ENCODE measurements at regions not wholly inside any gene's neighbourhood (a gene's known extent, or its start where the extent isn't known, plus 50 kb on each side); places are given as distances from the start of the nearest gene placed in this dataset.
A peak's percentile ranks its signal among the peaks of the same experiment; 100 is the strongest.
"Not testable (repeated sequence)": the region's sequence is repeated elsewhere in the genome, so short reads cannot be mapped to it uniquely, and the experiment has no call there.

DNA sequence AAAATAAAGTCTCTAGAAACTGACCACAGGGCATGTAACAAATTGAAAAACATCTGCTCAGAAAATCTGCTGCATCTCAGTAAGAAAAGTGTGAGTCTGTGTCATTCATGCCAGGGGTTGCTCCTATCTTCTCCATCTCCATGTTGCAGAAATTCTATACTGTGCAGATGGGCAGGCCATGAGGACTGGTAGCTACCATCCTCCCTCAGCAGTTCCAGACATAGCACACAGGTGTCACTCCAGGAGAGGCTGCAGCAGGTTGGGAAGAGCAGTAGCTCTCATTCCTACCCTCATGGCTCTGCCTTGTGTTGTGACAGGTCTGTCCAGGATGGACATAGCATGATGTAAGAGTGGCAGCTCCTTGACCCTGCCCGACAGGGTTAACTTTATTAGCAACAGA is 173.4 kb downstream of the NDUFS4 start:
- DNase-seq, result no peak

DNA sequence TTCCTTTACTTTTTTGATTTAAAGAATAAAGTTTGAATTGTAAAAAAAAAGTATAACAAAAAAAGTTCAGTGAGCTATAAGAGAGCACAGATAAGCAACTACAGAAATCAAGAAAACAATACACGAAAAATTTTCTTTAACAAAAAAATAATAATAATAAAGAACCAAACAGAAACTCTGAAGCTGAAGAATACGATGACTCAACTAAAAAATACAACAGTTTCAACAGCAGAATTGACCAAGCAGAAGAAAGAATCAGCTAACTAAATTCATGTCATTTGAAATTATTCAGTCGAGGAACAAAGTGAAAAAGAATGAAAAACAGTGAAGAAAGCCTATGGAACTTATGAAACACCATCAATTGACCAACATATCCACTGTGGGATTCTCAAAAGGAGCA is 177.7 kb downstream of the NDUFS4 start:
- no peak for DNase-seq

DNA sequence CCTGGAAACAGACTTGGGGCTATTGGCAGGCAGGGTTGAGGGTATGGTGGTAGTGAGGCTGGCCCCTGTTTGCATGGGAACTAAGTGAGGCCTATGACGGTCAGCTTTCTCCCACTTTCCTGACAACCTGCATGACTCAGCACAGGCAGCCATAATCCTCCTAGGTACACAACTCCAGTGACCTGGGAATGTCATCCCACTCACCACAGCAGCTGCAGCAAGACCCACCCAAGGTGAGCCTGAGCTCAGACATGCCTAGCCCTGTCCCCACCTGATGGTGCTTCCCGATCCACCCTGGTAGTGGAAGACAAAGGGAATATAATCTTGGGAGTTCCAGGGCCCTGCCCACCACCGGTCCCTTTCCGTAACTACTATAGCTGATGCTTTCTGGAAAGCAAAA is 178.7 kb downstream of the NDUFS4 start:
- DNase-seq, result no peak

DNA sequence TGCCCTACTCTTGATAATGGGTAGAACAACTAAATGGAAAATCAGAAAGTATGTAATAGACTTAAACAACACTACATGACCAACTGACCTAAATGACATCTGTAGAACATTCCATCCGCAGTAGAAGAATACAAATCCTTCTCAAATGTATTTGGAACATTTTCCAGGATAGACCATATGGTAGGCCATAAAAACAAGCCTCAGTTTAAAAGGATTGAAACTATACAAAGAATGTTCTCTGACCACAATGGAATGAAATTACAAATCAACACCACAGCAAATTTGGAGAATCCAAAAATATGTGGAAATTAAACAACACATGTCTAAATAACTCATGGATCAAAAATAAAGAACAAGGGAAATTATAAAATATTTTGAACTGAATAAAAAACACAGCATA is 189.2 kb downstream of the NDUFS4 start:
- no peak for DNase-seq

DNA sequence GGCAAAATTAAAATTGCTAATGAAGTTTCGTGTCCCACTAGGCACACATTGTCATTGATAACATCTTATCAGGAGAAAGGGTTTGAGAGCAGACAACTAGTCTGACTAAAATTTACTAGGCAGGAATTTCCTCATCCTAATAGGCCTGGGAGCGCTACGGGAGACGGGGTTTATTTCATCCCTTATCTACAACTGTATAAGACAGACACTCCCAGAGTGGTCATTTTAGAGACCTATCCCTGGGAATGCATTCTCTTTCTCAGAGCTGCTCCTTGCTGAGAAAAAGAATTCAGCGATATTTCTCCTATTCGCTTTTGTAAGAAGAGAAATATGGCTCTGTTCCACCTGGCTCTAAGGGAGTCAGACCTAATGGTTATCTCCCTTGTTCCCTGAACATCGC is 191.8 kb downstream of the NDUFS4 start:
- not testable (repeated sequence) for DNase-seq

DNA sequence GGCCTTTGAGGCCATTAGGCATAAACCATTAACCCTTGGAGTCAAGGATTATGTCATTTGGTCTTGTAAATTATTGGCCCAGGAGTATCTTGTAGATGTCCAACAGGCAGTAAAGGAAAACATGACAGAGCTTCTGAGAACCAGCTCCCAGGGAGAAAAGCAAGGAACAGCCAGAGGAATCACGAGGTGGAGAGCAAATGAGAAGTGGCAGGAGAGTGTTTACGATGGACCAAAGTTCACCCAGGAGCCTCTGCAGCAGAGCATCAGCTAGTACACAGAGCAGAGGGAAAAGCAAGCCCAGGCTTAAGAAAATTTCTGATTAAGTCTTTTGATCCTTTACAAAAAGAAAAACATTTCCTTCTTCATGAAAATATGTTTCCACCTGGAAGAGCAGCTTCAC is 206.2 kb downstream of the NDUFS4 start:
- DNase-seq, result no peak

DNA sequence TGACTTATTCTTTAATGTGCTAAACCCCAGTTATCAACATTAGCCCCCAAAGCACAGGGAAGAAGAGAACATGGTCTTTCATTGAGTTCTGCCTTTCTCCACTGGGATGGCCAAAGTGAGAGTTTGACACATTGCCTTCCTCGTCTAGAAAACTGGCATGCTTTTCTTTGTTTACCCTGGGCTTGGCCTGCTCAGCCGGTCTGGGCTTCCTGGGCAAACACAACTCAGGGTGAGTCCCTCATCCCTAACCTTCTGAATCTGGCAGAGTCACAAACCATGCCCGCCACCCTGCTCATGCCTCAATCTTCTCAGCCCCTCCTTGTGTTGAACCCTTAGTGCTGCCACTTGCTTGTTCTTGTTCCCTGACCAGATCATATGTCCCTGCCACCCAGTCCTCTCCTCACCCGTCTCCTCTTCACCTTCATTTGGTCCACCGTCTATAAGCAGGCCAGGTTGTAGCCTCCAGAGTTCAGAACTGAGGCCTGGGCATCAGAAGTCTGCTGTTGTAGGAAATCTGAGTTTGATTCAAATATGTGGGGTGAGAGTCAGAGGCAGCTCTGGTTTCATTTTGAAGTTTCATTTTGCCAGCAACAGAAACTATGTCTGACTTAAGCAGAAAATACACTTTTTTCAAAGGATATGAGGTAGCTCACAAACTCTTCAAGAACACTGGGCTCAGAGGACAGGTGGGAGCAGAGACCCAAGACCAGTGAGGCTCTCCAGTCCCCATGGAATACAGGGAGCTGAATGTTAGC is 217.6 kb downstream of the NDUFS4 start:
- peak; percentile 47 for DNase-seq

DNA sequence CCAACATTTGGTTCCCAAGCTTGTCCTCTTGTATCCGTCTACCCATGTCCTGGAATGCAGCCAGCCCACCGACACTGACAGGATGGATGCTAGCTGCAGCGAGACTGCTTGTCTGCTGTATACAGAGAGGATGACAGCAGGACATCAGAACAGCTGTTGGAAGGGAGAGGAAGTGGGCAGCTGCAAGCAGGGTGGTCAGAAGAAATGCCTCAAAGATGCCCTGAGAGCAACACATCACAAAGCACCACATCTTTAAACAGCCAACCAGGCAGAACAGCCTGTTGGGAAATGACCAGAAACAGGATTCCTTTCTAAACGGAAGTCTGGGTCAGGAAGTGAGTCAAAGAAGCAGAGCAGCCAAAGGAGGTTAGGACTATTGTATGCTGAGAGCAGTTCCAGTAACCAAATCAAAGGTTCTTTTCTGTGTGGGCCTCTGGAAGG is 219.1 kb downstream of the NDUFS4 start:
- DNase-seq, result peak; percentile 63

DNA sequence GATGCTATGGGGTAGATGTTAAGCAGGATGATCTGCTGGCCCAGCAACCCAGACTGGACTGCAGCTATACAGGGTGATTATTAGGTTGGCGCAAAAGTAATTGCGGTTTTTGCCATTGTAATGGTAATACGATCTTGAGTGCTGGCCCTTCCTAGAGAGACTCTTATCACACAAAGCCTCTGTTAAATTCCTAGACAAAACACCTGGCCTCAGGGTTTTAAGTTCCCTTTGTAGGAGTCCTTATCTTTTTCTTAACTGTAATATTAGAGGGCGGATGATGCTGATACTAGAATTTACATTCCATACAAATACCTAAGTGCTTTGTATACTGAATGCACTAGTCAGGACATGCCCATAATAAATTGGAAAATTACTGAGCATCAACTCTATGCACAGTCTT is 222.2 kb downstream of the NDUFS4 start:
- DNase-seq, result no peak

DNA sequence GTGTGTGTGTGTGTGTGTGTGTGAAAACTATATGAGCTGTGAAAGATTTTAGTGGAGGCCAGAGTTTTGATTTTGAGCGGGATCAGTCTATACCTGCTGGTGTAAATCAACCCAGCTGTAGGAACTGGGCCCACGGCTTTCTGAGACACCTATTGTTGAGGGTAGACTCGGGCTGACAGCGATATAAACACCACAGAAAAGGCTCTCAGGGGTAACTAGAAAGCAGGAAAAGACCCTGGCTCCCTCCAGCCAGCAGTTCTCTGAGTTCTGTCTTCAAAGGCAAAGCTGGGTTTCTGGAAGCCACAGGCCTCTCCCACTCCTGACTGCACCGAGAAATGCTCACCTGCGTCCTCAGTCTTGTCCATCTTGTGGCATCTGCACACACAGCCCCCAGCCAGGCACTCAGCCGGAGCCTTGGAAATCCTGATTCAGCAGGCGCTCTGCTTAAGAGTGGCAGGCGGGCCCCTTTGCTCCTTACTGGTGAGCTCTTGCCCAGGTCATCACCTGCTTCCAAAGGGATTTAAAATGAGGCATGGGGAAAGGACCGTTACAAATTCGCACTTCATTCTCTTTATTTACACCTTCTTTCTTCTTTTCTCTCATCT is 223.3 kb downstream of the NDUFS4 start:
- no peak for DNase-seq

DNA sequence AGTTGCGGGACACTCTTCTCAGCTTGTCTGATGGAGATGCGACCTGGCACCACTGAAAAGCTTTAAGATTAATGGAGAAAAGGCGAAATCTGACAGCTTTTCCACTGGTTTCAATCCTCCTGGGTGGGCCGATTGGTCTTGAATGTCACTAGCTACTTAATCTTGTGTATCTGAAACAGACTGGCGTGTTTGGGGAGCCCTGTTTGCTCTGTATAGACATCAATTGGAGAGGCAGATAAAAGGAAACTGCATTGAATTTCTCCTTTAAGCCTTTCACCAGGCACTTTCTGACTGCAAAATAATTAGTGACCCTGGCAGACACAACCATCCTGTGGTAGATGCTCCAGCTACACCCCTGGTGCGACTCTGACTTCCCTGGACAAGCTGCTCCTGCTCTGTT is 224.2 kb downstream of the NDUFS4 start:
- DNase-seq, result no peak

DNA sequence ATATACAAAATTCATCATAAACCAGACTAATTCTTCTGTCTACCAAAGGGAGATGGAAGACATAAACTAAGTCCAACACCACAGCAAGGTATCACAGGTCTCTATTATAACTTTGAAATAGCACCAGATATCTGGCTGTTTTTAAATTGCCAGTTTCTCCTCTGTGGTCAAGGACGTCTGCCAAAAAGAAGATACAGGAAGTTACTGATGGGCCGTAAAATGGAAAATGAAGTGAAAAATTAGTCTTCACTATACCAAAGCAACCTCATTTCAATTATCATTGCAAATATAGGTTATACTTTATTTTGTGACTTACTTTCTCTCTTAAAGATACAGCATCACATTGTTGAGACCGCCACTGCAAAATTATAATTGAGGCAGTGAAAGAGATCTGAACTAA is 225.5 kb downstream of the NDUFS4 start:
- no peak for DNase-seq

DNA sequence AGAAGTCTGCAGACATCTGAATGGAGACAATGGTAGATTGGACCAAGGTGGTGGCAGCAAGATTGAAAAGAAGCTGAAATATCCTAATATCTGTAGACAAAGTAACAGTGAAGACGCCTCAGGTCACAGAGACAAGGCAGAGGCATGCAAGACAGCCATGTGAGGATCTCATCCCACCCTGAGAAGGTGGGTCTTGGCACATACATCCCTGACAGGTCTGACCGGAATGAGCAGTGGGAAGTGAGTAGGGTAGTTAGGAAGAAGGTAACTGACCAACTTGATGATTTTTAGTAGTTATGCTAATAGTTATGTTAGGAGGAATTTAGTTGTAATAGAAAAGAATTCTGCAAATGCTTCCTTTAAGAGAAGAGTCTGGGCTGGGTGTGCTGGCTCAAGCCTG is 229.6 kb downstream of the NDUFS4 start:
- no peak for DNase-seq

DNA sequence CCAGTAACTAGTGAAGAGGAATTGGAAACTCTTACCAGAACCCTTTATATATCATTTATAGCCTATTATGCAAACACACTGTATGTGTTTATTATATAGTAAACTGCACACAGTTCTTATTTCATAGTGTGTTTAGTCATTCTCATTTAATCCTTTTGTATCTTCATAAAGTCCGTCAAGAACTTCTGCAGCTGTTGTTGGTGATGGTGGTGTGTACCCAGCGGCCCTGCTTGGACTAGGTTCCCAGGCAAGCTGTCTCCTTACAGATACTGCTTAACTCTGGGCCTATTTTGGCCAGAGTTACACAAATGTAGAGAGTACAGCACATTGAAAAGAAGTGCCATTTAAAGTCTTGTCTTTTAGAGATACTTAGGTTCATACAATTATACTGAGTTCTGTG is 231.9 kb downstream of the NDUFS4 start:
- no peak for DNase-seq

DNA sequence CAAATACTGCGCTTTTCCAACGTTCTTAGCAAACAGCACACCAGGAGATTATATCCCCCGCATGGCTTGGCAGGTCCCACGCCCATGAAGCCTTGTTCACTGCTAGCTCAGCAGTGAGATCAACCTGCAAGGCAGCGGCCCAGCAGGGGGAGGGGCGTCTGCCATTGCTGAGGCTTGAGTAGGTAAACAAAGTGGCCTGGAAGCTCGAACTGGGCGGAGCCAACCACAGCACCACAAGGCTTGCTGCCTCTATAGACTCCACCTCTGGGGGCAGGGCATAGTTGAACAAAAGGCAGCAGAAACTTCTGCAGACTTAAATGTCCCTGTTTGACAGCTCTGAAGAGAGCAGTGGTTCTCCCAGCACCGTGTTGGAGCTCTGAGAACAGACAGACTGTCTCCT is 239.2 kb downstream of the NDUFS4 start:
- DNase-seq, result not testable (repeated sequence)

DNA sequence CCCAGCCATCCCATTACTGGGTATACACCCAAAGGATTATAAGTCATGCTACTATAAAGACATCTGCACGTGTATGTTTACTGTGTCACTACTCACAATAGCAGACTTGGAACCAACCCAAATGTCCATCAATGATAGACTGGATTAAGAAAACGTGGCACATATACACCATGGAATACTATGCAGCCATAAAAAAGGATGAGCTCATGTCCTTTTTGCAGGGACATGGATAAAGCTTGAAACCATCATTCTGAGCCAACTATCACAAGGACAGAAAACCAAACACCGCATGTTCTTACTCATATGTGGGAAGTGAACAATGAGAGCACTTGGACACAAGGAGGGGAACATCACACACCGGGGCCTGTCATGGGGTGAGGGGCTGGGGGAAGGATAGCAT is 248.0 kb downstream of the NDUFS4 start:
- DNase-seq, result not testable (repeated sequence)

DNA sequence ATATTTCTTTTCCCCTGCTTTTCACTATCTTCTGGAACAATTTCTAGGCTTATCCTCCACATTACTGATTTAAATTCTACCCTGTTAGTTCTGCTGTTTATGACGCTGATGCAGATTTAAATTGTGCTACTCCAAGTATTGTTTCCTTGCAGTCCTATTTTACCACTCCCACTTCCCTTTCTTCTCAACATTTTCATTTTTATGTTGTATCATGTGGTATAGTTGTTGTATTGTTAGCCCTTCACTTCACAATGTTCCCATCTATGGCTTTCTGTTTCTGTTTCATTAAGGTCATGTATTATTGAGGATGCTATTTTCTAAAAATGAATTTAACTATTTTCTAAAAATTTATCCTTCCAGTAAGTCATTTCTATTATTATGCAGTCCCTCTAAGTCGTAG is 254.4 kb downstream of the NDUFS4 start:
- DNase-seq, result no peak

DNA sequence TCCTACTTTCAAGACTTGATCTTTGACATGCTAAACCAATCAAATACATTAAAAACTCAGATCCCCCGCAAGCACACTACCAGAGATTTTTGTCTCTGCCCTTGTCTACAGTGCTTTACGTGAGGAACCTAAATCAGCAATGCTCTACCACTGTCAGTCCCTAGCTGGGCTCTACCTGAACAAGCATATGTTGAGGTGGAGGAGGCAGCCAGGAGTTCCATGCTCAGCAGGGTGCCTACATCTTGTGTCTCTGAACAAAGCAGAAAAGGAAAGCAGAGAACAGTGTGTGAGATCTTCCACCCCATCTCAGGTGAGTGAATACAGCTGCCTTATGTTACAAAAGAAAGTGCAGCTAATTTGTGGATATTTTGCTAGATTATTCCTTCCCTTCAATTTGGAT is 255.0 kb downstream of the NDUFS4 start:
- no peak for DNase-seq

DNA sequence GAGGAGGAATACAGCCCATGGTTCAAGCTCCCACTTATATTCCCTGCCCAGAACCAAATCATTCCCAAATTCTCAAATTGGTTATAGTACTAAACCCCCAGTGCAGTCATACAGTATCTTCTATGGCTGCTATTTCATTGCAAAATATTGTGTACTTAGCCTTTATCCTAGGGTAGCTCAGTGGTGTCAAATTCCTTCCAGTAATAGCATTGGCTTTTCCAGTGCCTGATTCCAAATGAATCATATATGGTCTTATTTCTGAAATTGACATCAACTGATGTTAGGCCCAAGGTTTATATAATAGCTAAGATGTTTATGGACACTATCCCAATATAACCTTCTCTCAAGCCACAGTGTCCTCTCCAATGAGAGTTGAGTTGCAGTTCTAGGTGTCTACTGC is 256.7 kb downstream of the NDUFS4 start:
- DNase-seq, result no peak

DNA sequence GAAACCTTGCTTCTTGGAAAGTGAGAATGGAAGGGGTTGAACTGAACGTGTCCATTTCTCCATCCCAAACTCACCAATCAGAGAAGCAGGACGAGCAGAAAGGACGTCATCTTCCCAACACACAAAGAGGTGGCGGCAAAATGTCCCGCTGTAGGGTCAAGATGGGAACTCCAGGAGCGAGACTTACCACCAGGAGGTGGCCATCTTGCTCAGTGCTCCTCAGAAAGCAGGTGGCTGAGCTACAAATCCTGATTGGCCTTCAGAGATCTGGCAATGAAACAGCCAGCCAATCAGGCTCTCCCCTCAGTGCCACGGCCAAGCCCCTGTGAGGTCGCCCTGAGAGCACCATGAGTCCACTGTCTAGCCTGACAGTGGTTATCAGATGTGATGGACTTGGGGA is 259.0 kb downstream of the NDUFS4 start:
- DNase-seq, result no peak

DNA sequence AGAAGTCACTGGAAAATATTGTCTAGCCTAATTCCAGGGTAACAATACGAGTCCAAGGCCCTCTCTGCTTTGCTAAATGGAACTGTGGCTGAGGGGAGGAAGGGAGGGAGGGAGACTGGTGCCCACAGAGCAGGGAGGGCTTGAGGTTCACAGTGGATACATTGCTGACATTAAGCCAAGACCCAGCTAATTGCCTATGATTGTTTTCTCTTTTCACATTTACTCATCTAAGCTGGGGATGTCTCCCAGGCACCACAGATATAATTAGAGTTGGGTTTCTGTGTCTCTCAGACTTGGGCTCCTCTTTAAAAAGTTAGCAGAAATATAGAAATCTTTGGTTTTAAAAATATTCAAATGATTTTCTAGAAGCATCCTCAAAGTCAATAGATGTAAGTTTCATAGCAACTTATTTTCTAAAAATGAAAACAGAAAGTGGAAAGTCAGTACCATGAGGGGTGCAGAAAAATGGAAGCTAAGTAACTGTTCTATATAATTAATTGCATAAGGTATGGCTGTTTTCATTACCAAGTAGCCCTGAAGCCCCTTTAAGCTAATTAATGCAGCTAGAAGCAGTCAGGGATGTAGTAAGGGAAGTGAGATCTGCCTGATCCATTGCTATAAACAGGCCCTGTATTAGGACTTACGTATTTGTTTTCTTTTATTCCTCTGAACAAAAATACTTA is 259.8 kb downstream of the NDUFS4 start:
- DNase-seq, result no peak

DNA sequence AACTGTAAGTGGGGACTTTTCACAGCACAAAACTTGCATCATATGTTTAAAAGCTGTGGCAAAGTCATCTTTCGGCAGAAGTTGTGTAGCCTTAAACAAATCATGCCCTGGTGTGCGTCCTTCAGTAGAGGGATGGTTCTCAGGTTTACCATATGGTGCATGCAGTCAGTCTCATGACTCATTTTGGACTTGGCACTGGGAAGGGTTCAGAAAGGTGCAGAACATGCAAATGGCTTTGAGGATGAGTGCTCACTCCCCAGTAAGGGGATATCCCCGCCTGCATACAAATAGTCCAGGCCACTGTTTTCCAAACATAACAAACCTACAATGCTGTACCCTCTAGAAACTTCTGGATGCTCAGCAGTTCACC is 260.3 kb downstream of the NDUFS4 start:
- no peak for DNase-seq

DNA sequence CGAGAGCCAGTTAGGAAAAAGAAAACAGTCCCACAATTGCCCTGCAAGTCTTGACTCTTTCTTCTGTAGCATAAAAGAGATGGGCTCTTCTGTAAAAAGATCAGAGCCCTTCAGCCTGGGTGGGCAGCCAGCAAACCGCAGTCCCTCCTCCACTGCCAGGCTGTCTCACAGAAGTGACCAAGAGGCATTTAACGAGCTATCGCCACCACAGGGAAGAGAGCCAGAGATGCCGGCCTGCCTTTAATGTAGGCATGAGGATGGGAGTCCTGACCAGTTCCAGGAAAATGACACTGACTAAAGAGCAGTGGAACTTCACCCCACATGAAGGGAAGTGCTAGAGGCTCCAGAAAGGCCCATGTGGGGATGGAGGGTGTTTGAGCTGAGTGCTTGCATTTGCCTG is 264.6 kb downstream of the NDUFS4 start:
- DNase-seq, result no peak

DNA sequence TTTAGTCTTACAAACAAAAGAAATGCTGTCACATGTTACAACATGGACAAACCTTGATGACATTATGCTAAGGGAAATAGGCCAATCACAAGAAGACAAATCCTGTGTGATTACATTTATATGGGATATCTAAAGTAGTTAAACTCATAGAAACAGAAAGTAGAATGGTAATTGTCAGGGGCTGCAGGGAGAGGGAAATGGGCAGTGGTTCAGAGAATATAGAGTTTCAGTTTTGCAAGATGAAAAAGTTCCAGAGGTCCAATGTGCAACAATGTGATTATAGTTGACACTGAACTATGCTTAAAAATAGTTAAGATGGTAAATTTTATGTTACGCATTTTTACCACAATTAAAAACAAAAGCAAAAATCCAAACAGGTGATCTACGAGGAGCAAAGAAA is 265.5 kb downstream of the NDUFS4 start:
- no peak for DNase-seq

DNA sequence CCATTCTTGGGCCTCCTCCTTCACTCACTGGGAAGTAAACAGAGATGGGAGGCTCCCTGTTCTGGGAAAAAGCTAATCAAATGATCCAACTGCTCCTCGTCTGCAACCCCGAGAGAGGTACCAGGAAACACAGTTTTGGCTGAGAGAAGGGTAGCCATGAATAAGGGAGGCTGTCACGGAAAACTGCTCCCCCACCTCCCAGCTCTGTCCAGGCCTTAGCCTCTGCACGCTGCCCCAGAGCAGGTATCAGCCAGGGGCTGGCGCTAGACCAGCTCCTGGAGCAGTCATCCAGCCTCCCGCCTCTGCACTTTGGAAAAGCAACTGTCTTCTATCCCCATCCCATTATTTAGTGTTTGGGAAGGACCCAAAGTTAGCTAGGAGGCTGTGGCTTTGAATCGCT is 266.1 kb downstream of the NDUFS4 start:
- no peak for DNase-seq
